Endodermal cell (in vitro differentiated cells): ENCODE measurements at regions not wholly inside any gene's neighbourhood (a gene's known extent, or its start where the extent isn't known, plus 50 kb on each side); places are given as distances from the start of the nearest gene placed in this dataset.

ENCODE experiments used
- DNase-seq: peaks from one replicate; pipeline ENCODE4 v3.0.0-alpha.2; 2017
- H3K27ac ChIP-seq: 2 replicates; pipeline ENCODE4 v1.5.1; 2013; ENCODE audit warnings: mild to moderate bottlenecking, low read depth, low read length, moderate library complexity
- H3K27me3 ChIP-seq: 2 replicates; pipeline ENCODE4 v1.6.1; 2013; ENCODE audit warnings: mild to moderate bottlenecking, low read length, moderate library complexity; ENCODE audit not compliant: insufficient read depth, control insufficient read depth, poor library complexity, severe bottlenecking
- H3K36me3 ChIP-seq: 2 replicates; pipeline ENCODE4 v1.7.0; 2013; ENCODE audit warnings: mild to moderate bottlenecking, low read length, moderate library complexity; ENCODE audit not compliant: control insufficient read depth, insufficient read depth
- H3K4me1 ChIP-seq: one replicate; pipeline ENCODE4 v1.7.0; 2013; ENCODE audit warnings: low read length; ENCODE audit not compliant: control insufficient read depth, insufficient read depth
- H3K4me3 ChIP-seq: 2 replicates; pipeline ENCODE4 v1.5.1; 2013; ENCODE audit warnings: mild to moderate bottlenecking, low read length, moderate library complexity
- H3K9ac ChIP-seq: 2 replicates; pipeline ENCODE4 v1.6.1; 2013; ENCODE audit warnings: mild to moderate bottlenecking, low read length, moderate library complexity; ENCODE audit not compliant: poor library complexity, severe bottlenecking; ENCODE audit errors: extremely low read depth
- H3K9me3 ChIP-seq: 2 replicates; pipeline ENCODE4 v1.6.1; 2013; ENCODE audit warnings: mild to moderate bottlenecking, low read length, moderate library complexity; ENCODE audit not compliant: control insufficient read depth
- H3K27ac Mint-ChIP-seq: 2 replicates; pipeline ENCODE4 v1.8.0; 2020; ENCODE audit warnings: mixed read lengths
- H3K27me3 Mint-ChIP-seq: 2 replicates; pipeline ENCODE4 v1.8.0; 2021; ENCODE audit warnings: mild to moderate bottlenecking, mixed read lengths; ENCODE audit not compliant: insufficient read depth
- H3K36me3 Mint-ChIP-seq: 2 replicates; pipeline ENCODE4 v1.8.0; 2020; ENCODE audit warnings: low read depth, mixed read lengths
- H3K4me1 Mint-ChIP-seq: 2 replicates; pipeline ENCODE4 v1.8.0; 2020; ENCODE audit warnings: mixed read lengths
- H3K4me3 Mint-ChIP-seq: 2 replicates; pipeline ENCODE4 v1.8.0; 2020; ENCODE audit warnings: mild to moderate bottlenecking, moderate library complexity, mixed read lengths
- H3K9me3 Mint-ChIP-seq: 2 replicates; pipeline ENCODE4 v1.8.0; 2020; ENCODE audit warnings: mild to moderate bottlenecking, mixed read lengths
- CTCF ChIP-seq: fragments of 200-600 bp; sonication (generic); conservative IDR thresholded peaks from 2 replicates; pipeline ENCODE4 v1.5.0; 2021; ENCODE audit warnings: antibody characterized with exemption, mild to moderate bottlenecking
- WGBS, 2 experiments: methylation state at CpG; one replicate each; pipeline versions ENCODE4 v1.1.5 to v1.1.7; 2013; ENCODE audit warnings: missing lambda C conversion rate in 2 of 2, mixed read lengths in 1 of 2; ENCODE audit not compliant: insufficient coverage in 1 of 2, insufficient read length in 1 of 2; 5-methylcytosine and 5-hydroxymethylcytosine counted together

- H3K4me3 Mint-ChIP-seq, result no peak overlapping the region
- peaks cover 5% of the 10 kb centered on the region for H3K4me1 Mint-ChIP-seq
Observed at GRCh38 chr10:1978584-1978983, 241.3 kb upstream of the ADARB2 start.

GRCh38 chr10:1977461-1977860 is 240.1 kb upstream of the ADARB2 start:
- Histone ChIP-seq H3K4me1 (no peaks in the 10 kb centered on the region), H3K27me3 (no peaks in the 10 kb centered on the region), H3K9me3 (no peaks in the 10 kb centered on the region), H3K27ac (no peak overlapping the region), H3K4me3 (no peak overlapping the region), H3K9ac (no peak overlapping the region), H3K36me3 (no peaks in the 10 kb centered on the region)
- WGBS, 2 experiments, result 88% methylated on average over 1 of the region's 1 CpG; no CpG with 5 or more reads in 1 of the 2 experiments
- DNase-seq, result no peak
- Mint-ChIP-seq H3K36me3 (no peaks in the 10 kb centered on the region), H3K27ac (no peak overlapping the region), H3K9me3 (peaks cover 8% of the 10 kb centered on the region), H3K27me3 (no peaks in the 10 kb centered on the region), H3K4me1 (peaks cover 5% of the 10 kb centered on the region), H3K4me3 (no peak overlapping the region)
- no peak for TF ChIP-seq CTCF

More at GRCh38 chr10:1978584-1978983, 241.3 kb upstream of the ADARB2 start:
- Mint-ChIP-seq H3K27ac (no peak overlapping the region), H3K36me3 (no peaks in the 10 kb centered on the region), H3K27me3 (no peaks in the 10 kb centered on the region), H3K9me3 (peaks cover 8% of the 10 kb centered on the region)
- no peaks in the 10 kb centered on the region for H3K27me3 ChIP-seq
- H3K27ac ChIP-seq, result no peak overlapping the region
- H3K9ac ChIP-seq, result no peak overlapping the region
- no peak for DNase-seq
- no peaks in the 10 kb centered on the region for H3K9me3 ChIP-seq
- H3K4me1 ChIP-seq, result no peaks in the 10 kb centered on the region
- no peak overlapping the region for H3K4me3 ChIP-seq
- H3K36me3 ChIP-seq, result no peaks in the 10 kb centered on the region
- no peak for TF ChIP-seq CTCF
- WGBS, 2 experiments, result 85 to 100% methylated on average over 2 to 3 of the region's 3 CpGs

GRCh38 chr10:1972406-1972805 is 235.1 kb upstream of the ADARB2 start:
- TF ChIP-seq CTCF, result no peak
- H3K9ac ChIP-seq, result no peak overlapping the region
- 93 to 100% methylated on average over 1 to 3 of the region's 3 CpGs for WGBS, 2 experiments

More at GRCh38 chr10:1972406-1972805, 235.1 kb upstream of the ADARB2 start:
- no peaks in the 10 kb centered on the region for H3K4me1 Mint-ChIP-seq
- H3K9me3 Mint-ChIP-seq, result no peaks in the 10 kb centered on the region
- no peak overlapping the region for H3K27ac Mint-ChIP-seq
- H3K36me3 Mint-ChIP-seq, result no peaks in the 10 kb centered on the region
- H3K4me1 ChIP-seq, result no peaks in the 10 kb centered on the region
- no peak overlapping the region for H3K27ac ChIP-seq
- H3K4me3 ChIP-seq, result no peak overlapping the region
- no peaks in the 10 kb centered on the region for H3K9me3 ChIP-seq
- no peak overlapping the region for H3K4me3 Mint-ChIP-seq
- DNase-seq, result no peak
- H3K36me3 ChIP-seq, result no peaks in the 10 kb centered on the region
- no peaks in the 10 kb centered on the region for H3K27me3 ChIP-seq
- no peaks in the 10 kb centered on the region for H3K27me3 Mint-ChIP-seq
